ENCODE measurements at regions not wholly inside any gene's neighbourhood (a gene's known extent, or its start where the extent isn't known, plus 50 kb on each side); places are given as distances from the start of the nearest gene placed in this dataset.

DNA sequence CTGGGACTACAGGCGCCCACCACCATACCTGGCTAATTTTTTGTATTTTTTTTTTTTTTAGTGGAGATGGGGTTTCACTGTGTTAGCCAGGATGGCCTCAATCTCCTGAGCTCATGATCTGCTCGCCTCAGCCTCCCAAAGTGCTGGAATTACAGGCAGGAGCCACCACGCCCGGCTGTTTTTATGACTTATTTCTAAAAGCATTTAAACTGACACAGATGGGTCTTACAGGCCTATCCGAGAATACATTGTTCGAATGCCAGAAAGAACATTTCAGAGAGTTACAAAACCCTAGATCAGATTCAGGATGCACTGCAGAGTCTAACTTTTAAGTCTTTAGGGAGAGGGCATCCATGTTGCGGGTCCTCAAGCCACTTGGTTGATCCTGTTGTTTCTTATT is 234.7 kb upstream of the MAF start:
- H3K9me3 Mint-ChIP-seq: 0 out of 2 replicates have a peak, but pooled peaks cover 6% of the 10 kb centered on the region
- no peak overlapping the region for H3K4me3 Mint-ChIP-seq
- no peak overlapping the region for H3K27ac Mint-ChIP-seq
- no peaks in the 10 kb centered on the region for H3K36me3 Mint-ChIP-seq
- no peaks in the 10 kb centered on the region for H3K27me3 Mint-ChIP-seq (ENCODE audit: low read depth)
- H3K4me1 Mint-ChIP-seq: no peaks in the 10 kb centered on the region
- CTCF ChIA-PET: no interaction called here
- POLR2A ChIA-PET: interaction anchor here (0.7 kb wide), 1 partner anchor 534 kb away, joined by 3 read pairs; no protein-coding TSS in a partner anchor
- ATAC-seq (no peak), DNase-seq (ENCODE audit: low spot score) (no peak)
- TF ChIP-seq ZNF263 (CRISPR knock-in tag; IDR thresholded peaks at IDR 0.05; ENCODE audit: low read depth) (no peak), IRF2 (CRISPR knock-in tag; IDR thresholded peaks at IDR 0.05; ENCODE audit: borderline replicate concordance, low read depth) (no peak), RELA (CRISPR knock-in tag; IDR thresholded peaks at IDR 0.05; ENCODE audit: borderline replicate concordance) (no peak), GABPB1 (CRISPR knock-in tag; IDR thresholded peaks at IDR 0.05) (no peak), ATF1 (CRISPR knock-in tag; IDR thresholded peaks at IDR 0.05) (no peak), JUN (CRISPR knock-in tag; IDR thresholded peaks at IDR 0.05) (no peak), TP53 (CRISPR knock-in tag; IDR thresholded peaks at IDR 0.05) (no peak), JAZF1 (CRISPR knock-in tag; IDR thresholded peaks at IDR 0.05) (no peak), FOXP1 (CRISPR knock-in tag; IDR thresholded peaks at IDR 0.05; ENCODE audit: borderline replicate concordance) (no peak), KAT7 (CRISPR knock-in tag; IDR thresholded peaks at IDR 0.05; ENCODE audit: borderline replicate concordance) (no peak), ZNF423 (CRISPR knock-in tag; IDR thresholded peaks at IDR 0.05) (no peak), NR1H2 (CRISPR knock-in tag; IDR thresholded peaks at IDR 0.05) (no peak)
- TF ChIP-seq, protein P1, sequence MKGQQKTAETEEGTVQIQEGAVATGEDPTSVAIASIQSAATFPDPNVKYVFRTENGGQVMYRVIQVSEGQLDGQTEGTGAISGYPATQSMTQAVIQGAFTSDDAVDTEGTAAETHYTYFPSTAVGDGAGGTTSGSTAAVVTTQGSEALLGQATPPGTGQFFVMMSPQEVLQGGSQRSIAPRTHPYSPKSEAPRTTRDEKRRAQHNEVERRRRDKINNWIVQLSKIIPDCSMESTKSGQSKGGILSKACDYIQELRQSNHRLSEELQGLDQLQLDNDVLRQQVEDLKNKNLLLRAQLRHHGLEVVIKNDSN (CRISPR knock-in tag; IDR thresholded peaks at IDR 0.05): no peak
- TF ChIP-seq, protein P2, sequence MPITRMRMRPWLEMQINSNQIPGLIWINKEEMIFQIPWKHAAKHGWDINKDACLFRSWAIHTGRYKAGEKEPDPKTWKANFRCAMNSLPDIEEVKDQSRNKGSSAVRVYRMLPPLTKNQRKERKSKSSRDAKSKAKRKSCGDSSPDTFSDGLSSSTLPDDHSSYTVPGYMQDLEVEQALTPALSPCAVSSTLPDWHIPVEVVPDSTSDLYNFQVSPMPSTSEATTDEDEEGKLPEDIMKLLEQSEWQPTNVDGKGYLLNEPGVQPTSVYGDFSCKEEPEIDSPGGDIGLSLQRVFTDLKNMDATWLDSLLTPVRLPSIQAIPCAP (CRISPR knock-in tag; IDR thresholded peaks at IDR 0.05): no peak
- TF ChIP-seq, protein P3, sequence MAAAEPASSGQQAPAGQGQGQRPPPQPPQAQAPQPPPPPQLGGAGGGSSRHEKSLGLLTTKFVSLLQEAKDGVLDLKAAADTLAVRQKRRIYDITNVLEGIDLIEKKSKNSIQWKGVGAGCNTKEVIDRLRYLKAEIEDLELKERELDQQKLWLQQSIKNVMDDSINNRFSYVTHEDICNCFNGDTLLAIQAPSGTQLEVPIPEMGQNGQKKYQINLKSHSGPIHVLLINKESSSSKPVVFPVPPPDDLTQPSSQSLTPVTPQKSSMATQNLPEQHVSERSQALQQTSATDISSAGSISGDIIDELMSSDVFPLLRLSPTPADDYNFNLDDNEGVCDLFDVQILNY (CRISPR knock-in tag; IDR thresholded peaks at IDR 0.05): no peak
- TF ChIP-seq, protein P4, sequence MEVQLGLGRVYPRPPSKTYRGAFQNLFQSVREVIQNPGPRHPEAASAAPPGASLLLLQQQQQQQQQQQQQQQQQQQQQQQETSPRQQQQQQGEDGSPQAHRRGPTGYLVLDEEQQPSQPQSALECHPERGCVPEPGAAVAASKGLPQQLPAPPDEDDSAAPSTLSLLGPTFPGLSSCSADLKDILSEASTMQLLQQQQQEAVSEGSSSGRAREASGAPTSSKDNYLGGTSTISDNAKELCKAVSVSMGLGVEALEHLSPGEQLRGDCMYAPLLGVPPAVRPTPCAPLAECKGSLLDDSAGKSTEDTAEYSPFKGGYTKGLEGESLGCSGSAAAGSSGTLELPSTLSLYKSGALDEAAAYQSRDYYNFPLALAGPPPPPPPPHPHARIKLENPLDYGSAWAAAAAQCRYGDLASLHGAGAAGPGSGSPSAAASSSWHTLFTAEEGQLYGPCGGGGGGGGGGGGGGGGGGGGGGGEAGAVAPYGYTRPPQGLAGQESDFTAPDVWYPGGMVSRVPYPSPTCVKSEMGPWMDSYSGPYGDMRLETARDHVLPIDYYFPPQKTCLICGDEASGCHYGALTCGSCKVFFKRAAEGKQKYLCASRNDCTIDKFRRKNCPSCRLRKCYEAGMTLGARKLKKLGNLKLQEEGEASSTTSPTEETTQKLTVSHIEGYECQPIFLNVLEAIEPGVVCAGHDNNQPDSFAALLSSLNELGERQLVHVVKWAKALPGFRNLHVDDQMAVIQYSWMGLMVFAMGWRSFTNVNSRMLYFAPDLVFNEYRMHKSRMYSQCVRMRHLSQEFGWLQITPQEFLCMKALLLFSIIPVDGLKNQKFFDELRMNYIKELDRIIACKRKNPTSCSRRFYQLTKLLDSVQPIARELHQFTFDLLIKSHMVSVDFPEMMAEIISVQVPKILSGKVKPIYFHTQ (CRISPR knock-in tag; IDR thresholded peaks at IDR 0.05): no peak
- TF ChIP-seq, protein P5, sequence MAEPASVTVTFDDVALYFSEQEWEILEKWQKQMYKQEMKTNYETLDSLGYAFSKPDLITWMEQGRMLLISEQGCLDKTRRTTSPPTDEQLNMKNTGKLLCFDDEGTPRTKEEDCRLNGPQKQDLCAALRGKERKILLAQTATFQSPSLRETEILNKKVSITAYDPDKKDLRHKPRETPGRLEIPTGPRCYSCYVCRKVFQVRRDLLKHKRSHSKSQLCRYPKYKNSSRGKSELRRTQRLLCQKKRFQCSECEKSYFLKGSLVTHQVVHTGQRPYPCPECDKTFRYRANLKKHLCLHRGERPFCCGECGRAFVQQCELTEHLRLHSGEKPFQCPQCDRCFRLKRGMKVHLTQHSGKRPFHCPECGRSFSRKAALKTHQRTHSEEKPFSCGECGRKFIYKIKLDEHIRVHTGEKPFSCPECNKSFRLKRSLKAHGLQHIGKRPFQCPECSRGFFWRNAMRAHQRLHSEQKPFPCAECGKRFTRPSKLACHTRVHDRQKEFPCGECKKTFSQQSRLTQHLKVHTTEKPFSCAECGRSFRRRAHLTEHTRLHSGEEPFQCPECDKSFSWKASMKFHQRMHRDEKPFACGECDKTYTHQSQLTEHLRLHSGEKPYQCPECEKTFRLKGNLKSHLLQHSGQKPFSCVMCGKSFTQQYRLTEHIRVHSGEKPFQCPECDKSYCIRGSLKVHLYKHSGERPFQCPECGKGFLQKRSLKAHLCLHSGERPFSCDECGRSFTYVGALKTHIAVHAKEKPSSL (CRISPR knock-in tag; conservative IDR thresholded peaks at IDR 0.05): no peak
- TF ChIP-seq, protein P6, sequence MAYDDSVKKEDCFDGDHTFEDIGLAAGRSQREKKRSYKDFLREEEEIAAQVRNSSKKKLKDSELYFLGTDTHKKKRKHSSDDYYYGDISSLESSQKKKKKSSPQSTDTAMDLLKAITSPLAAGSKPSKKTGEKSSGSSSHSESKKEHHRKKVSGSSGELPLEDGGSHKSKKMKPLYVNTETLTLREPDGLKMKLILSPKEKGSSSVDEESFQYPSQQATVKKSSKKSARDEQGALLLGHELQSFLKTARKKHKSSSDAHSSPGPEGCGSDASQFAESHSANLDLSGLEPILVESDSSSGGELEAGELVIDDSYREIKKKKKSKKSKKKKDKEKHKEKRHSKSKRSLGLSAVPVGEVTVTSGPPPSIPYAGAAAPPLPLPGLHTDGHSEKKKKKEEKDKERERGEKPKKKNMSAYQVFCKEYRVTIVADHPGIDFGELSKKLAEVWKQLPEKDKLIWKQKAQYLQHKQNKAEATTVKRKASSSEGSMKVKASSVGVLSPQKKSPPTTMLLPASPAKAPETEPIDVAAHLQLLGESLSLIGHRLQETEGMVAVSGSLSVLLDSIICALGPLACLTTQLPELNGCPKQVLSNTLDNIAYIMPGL (CRISPR knock-in tag; IDR thresholded peaks at IDR 0.05): no peak
- TF ChIP-seq, protein P7, sequence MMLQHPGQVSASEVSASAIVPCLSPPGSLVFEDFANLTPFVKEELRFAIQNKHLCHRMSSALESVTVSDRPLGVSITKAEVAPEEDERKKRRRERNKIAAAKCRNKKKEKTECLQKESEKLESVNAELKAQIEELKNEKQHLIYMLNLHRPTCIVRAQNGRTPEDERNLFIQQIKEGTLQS (CRISPR knock-in tag; conservative IDR thresholded peaks at IDR 0.05): no peak

All from WTC11 (cell line).